HG03135 (cell line): ENCODE measurements at regions not wholly inside any gene's neighbourhood (a gene's known extent, or its start where the extent isn't known, plus 50 kb on each side); places are given as distances from the start of the nearest gene placed in this dataset.

Source experiments
- ATAC-seq: cut with Tn5 transposase; IDR thresholded peaks from one replicate; pipeline ENCODE4 v1.9.1; 2021; ENCODE audit warnings: mild to moderate bottlenecking, moderate library complexity; ENCODE audit not compliant: unreplicated experiment

DNA sequence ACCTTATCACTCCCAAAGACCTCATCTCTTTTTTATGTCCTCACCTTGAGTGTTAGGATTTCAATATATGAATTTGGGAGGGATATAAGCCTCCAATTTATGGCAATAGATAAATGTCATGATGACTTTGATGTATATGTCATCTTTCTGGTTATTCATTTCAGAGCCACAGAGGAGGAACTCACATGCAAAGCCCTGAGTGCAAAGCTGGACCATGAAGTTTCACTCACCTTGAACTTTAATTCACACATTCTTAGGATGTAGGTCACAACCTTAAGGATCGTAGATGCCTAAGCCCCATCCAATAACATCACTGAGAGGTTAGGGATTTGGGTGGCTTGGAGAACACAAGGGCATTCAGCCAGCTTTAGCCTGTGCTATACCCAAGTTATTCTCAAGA, 81.9 kb upstream of the ZPBP start:
- no peak for ATAC-seq

GRCh38 chr7:50166997-50167965, 74.2 kb upstream of the ZPBP start:
- ATAC-seq, result peak; percentile 60

GRCh38 chr7:50164559-50165170, 71.6 kb upstream of the ZPBP start:
- ATAC-seq, result no peak

DNA sequence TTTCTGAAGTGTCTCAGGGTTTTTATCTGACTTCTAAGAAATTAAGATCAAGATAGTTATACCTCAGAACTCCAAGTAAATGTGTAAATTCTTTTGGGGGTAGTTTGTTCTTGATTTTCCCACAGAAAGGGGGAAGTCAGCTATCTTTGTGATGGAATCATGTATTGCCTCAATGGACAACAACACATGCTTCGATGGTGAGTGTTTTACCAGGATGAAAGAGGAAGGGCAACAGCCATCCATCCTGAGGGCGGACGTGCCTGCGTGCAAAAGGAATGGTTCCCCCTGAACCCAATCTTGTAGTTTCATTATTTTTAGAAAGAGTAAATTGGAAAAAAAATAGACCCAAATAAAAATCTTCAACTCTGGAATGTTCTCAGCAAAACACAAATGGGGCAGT, 67.2 kb upstream of the ZPBP start:
- no peak for ATAC-seq

DNA sequence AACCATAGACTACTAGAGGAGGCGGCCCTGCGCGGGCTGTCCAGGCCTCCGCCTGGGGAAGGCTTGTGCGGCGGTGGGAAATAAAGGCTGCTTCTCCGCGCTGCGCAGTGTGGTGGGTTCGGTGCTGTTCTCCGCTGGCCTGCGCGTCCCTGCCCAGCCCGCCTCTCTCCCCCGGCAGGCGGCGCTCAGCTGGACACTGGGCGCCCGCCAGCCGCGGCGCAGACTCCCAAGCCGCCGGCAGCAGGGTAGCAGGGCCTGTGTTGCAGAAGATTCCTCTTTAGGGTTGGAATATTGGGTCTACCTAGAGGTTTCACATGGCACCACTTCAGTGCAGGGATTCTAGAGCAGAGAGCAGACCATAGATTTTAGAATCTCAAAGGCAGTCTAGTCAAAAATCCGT, 66.1 kb upstream of the ZPBP start:
- no peak for ATAC-seq

DNA sequence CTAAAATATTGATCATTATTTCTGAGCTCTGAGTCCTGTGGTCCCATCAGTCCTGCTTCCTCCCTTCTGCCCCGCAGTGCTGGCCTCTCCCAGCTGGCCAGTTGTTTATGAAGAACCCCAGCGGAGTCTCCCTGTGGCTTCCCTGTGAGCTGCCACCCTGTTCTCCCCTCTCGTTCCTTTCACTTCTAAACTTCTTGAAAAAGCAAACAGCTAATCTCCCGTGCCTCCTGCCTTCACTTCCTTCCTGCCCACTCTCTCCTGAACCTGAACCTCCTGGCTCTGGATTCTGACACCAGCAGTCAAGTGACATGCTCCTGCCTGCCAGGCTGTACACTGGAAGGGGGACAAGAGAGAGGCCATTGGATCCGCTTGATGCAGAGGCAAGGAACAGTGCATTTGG, 63.7 kb upstream of the ZPBP start:
- ATAC-seq, result no peak

GRCh38 chr7:50156163-50156562, 63.1 kb upstream of the ZPBP start:
- ATAC-seq, result no peak

DNA sequence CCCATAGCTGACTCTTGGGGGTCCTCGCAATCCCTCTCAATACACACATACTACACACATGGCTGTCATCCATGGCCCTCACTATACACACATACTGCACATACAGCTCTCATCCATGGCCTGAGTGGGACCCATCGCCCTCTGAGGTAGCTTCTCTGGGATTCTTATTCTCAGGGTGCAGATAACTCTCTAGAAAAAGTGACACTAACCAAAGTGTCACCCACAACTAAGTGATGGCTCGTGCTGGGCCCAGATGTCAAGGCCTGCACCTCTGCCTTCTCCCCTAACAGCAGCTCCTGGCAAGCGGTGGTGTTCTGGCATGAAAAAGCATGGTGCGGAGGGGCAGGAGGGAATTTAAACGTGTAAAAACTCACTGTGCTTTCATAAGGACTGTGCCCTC, 62.7 kb upstream of the ZPBP start:
- ATAC-seq, result no peak

GRCh38 chr7:50153995-50154394, 60.9 kb upstream of the ZPBP start:
- no peak for ATAC-seq

DNA sequence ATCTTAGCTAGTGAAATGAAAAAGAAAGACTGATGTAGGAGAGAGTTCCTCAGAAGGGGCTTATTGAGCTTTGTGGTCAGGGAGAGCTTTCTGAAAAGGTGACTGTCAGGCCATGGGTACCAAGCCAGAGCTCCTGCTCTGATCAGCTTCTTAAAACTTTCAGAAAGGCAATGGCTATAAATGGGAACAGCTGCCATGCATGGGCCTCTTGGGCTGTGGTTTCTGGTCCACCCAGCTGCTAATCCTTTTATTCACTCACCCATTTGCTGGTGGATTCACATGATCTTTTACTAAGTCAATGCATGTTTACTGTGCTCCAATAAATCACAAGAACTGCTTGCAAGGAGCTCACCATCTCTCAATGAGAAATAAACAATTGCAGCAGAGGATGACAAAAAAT, 60.1 kb upstream of the ZPBP start:
- no peak for ATAC-seq

GRCh38 chr7:50152486-50152885, 59.4 kb upstream of the ZPBP start:
- no peak for ATAC-seq

DNA sequence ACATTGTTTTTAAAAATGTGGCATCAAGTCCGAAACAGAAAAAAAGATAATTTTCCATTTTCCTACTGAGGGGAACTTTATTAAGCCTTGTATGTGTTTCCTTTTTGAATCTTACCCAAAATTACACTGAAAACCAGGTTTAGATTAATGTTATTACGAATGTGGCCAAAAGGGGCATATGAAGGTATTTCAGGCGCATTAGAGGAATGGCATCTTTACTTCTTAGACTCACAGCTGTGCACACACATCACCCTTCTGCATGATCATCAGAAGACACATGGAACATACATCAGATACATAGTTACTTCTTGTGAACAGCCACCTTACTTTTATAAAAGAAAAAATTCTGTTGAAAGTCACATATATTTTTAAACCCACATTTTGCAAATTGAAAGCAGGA, 58.6 kb upstream of the ZPBP start:
- no peak for ATAC-seq

- ATAC-seq, result no peak
Observed at GRCh38 chr7:50151001-50151400, 58.0 kb upstream of the ZPBP start.

DNA sequence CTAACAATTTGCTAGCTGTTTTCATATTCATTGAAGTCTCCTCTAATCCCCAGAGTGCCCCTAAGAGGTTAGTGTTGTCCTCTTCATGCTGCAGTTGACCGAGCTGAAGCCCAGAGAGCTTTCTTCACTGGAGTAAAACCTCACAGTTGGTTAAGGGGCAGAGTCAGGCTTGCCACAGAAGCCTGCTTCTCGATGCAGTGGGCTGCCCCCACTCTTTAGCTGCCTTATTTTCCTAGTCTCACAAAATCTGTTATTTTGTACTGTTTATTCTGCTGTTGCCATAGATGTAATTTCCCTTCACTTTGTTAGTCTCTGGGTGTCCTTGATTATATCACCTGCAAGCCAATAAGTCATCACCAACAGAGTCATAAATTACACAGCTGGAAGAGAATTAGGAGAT, 56.3 kb upstream of the ZPBP start:
- ATAC-seq, result no peak

DNA sequence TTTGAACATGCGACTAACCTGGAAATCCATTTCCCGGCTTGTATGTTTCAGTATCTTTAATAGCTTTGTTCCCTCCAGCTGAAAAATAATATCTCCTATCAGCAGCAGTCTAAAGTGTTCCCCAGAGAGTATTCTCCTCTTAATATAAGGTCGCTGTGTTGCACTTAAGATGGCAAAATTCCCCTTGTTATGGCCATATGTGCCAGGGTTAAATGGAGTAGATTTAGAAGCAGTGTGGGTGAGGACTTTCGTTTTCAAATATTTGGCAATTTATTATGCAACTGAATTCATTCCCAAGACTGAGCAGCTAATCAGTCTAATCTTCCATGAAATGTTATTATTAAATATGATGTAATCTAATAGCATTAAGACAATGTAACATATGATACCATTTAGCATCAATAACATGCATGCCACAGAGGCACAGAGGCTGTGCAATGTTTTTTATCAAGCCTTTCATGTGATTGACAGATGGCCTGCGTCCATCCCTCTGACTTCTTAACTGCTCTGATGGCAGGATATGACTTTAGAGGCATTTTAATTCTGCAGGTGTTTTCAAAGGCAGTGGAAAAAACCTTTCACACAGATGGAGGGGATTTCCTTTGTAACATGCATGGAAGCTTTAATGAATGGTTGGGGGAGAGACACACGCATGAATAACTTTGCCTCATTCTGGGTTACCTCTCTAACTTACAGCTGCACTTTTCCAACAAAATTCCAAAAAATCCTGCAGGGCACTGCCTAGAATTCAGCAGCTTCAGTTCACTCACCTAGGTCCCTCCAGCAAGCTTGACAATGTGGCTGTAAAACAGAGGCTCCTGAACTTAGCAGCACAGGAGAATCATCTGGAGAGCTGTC, 55.1 kb upstream of the ZPBP start:
- peak; percentile 45 for ATAC-seq

DNA sequence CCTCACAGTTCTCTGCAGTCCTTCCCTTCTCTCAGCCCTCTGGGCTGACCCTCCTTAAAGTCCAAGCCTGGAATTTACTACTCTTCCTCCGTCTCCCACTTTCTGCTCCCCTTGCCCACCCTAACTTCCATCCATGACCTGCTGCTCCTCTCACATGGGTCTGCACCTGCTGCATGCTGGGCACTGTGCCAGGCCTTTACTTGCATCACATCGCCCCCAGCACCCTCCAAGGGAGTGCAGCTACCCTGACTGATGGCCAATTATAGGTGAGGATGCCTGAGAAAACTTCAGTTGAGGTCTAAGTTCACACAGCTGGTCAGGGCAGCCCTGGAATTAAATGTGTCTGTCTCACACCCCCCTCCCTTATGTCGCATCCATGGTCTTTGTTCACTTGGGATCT, 53.6 kb upstream of the ZPBP start:
- no peak for ATAC-seq

DNA sequence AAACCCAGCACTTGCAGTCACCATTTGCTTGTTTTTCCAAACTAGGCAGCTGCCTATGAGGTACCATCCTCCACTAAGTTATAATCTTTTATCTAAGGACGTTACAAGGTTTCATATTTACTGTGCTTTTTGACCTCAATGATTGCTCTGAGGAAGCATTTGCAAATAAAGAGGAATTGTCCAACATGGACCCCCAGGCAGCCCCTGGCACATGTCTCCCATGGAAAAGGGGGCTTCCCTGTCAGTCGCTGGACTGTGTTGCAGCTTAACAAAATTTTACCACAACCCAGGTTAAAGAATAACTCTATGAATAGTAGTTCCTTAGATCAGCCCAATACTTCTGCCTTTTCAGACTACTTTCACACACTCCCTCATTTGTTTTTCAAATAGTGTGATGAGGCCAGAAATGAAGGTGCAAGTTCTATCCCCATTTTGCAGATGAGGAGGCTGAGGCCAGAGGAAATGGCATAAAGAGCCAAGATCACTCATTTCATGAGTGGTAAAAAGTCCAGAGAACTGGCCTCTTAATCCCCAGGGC, 52.8 kb upstream of the ZPBP start:
- ATAC-seq, result peak; percentile 30

- no peak for ATAC-seq
Observed at GRCh38 chr7:50145226-50145625, 52.2 kb upstream of the ZPBP start.
